HL-60 (cell line): ENCODE measurements at regions not wholly inside any gene's neighbourhood (a gene's known extent, or its start where the extent isn't known, plus 50 kb on each side); places are given as distances from the start of the nearest gene placed in this dataset.

Source experiments
- DNase-seq, 2 experiments: peaks; one replicate each; pipeline ENCODE4 v3.0.0-alpha.2; 2010 to 2020; ENCODE audit warnings: low read depth in 1 of 2, low spot score in 1 of 2
- H3K27ac ChIP-seq: fragments of 250-450 bp; sonication (Bioruptor Pico); replicated peaks from 2 replicates; pipeline ENCODE4 v1.5.1; 2020; ENCODE audit warnings: mild to moderate bottlenecking, moderate library complexity
- H3K27me3 ChIP-seq: fragments of 250-450 bp; sonication (Bioruptor Pico); 2 replicates; pipeline ENCODE4 v1.5.1; 2021; ENCODE audit warnings: mild to moderate bottlenecking, moderate library complexity; ENCODE audit not compliant: insufficient read depth, poor library complexity, severe bottlenecking
- H3K4me3 ChIP-seq: replicated peaks from 2 replicates; pipeline ENCODE4 v1.5.1; 2011; ENCODE audit warnings: mild to moderate bottlenecking, control low read depth, low read length; ENCODE audit not compliant: insufficient read depth
- CTCF ChIP-seq: IDR thresholded peaks from one replicate; pipeline ENCODE4 v1.5.1; 2011; ENCODE audit warnings: low read length, control low read depth, inconsistent platforms; ENCODE audit not compliant: insufficient read depth
- GABPA ChIP-seq: IDR thresholded peaks from 2 replicates; pipeline ENCODE4 v1.6.1; 2012; ENCODE audit warnings: low read depth
- POLR2AphosphoS5 ChIP-seq: IDR thresholded peaks from 2 replicates; pipeline ENCODE4 v1.6.1; 2012; ENCODE audit warnings: low read depth
- REST ChIP-seq: IDR thresholded peaks from 2 replicates; pipeline ENCODE4 v1.6.1; 2012; ENCODE audit warnings: low read depth; ENCODE audit not compliant: insufficient replicate concordance
- SPI1 ChIP-seq: IDR thresholded peaks from 2 replicates; pipeline ENCODE4 v1.6.1; 2012; ENCODE audit warnings: low read depth, mild to moderate bottlenecking, borderline replicate concordance

- TF ChIP-seq POLR2AphosphoS5, result no peak
- TF ChIP-seq SPI1, result no peak
- no peak for TF ChIP-seq CTCF
- no peak for TF ChIP-seq REST
- no peak for TF ChIP-seq GABPA
- no peak overlapping the region for H3K27ac ChIP-seq
Observed at GRCh38 chr9:78393932-78394331, 97.0 kb downstream of the PSAT1 start.

GRCh38 chr9:78396087-78396486 lies 99.2 kb downstream of the PSAT1 start:
- Histone ChIP-seq H3K4me3 (no peak overlapping the region), H3K27ac (no peak overlapping the region), H3K27me3 (no peaks in the 10 kb centered on the region)
- no peak for DNase-seq
- no peak for TF ChIP-seq SPI1
- no peak for TF ChIP-seq CTCF
- TF ChIP-seq POLR2AphosphoS5, result no peak
- TF ChIP-seq REST, result no peak
- no peak for TF ChIP-seq GABPA

More at GRCh38 chr9:78393932-78394331, 97.0 kb downstream of the PSAT1 start:
- no peak for DNase-seq
- H3K4me3 ChIP-seq, result no peak overlapping the region
- no peaks in the 10 kb centered on the region for H3K27me3 ChIP-seq

GRCh38 chr9:78397045-78397444 lies 100.1 kb downstream of the PSAT1 start:
- no peak for DNase-seq

More at GRCh38 chr9:78397045-78397444, 100.1 kb downstream of the PSAT1 start:
- H3K27ac ChIP-seq, result no peak overlapping the region
- TF ChIP-seq REST, result no peak
- no peak for TF ChIP-seq CTCF
- no peak for TF ChIP-seq SPI1
- no peak for TF ChIP-seq POLR2AphosphoS5
- no peak for TF ChIP-seq GABPA
- H3K4me3 ChIP-seq, result no peak overlapping the region
- H3K27me3 ChIP-seq, result no peaks in the 10 kb centered on the region
